ENCODE measurements at regions not wholly inside any gene's neighbourhood (a gene's known extent, or its start where the extent isn't known, plus 50 kb on each side); places are given as distances from the start of the nearest gene placed in this dataset.

GRCh38 chr10:28897617-28898464 is 220.5 kb downstream of the BAMBI start:
- no peaks in the 10 kb centered on the region for H3K9me2 ChIP-seq (ENCODE audit: insufficient read depth)
- H3K36me3 ChIP-seq (ENCODE audit: insufficient read depth) = no peaks in the 10 kb centered on the region
- H3K27me3 ChIP-seq (ENCODE audit: insufficient read depth) = no peaks in the 10 kb centered on the region
- no peaks in the 10 kb centered on the region for H4K20me1 ChIP-seq (replicated peaks; ENCODE audit: insufficient read depth)
- no peak overlapping the region for H3K4me3 ChIP-seq
- no peak for TF ChIP-seq EZH2 (IDR thresholded peaks at IDR 0.05; ENCODE audit: low read depth, unreplicated experiment)
- no peak for TF ChIP-seq JUNB (IDR thresholded peaks at IDR 0.05; ENCODE audit: unreplicated experiment)
- TF ChIP-seq ETS1 (IDR thresholded peaks at IDR 0.05) = no peak
- TF ChIP-seq CTCF (conservative IDR thresholded peaks at IDR 0.05; ENCODE audit: low read depth in 2 of 2) = no peak
- TF ChIP-seq NANOG (IDR thresholded peaks at IDR 0.05; ENCODE audit: borderline replicate concordance) = no peak
- no peak for TF ChIP-seq POLR2AphosphoS5 (IDR thresholded peaks at IDR 0.05; ENCODE audit: low read depth)
- TF ChIP-seq EZH2phosphoT487 (IDR thresholded peaks at IDR 0.05; ENCODE audit: unreplicated experiment) = no peak
- TF ChIP-seq ZNF462 (CRISPR knock-in tag; IDR thresholded peaks at IDR 0.05) = no peak
- H2AFZ ChIP-seq = peak overlapping the region; percentile 52; the same call in 1 of the 2 replicates
- no peaks in the 10 kb centered on the region for H3K79me2 ChIP-seq (replicated peaks; ENCODE audit: insufficient read depth)
- Mint-ChIP-seq H3K36me3 (ENCODE audit: low read depth) (peaks cover 10% of the 10 kb centered on the region; the same call in 2 of the 3 replicates), H3K4me3 (no peak overlapping the region), H3K27me3 (ENCODE audit: insufficient read depth, low read depth, poor library complexity) (peaks cover 2% of the 10 kb centered on the region), H3K9me3 (peaks cover 14% of the 10 kb centered on the region), H3K4me1 (no peaks in the 10 kb centered on the region; the same call in 2 of the 3 replicates), H3K27ac (no peak overlapping the region)
- no peak overlapping the region for H3K27ac ChIP-seq (ENCODE audit: low read depth)
- DNase-seq (ENCODE audit: low spot score) (no peak), ATAC-seq (no peak)
- H3K4me2 ChIP-seq = no peak overlapping the region
- H3F3A ChIP-seq (replicated peaks; ENCODE audit: low read depth) = no peaks in the 10 kb centered on the region
- no peaks in the 10 kb centered on the region for H3K4me1 ChIP-seq (ENCODE audit: insufficient read depth)

Data from GM23338 (cell line).